Stimulated activated CD8-positive, alpha-beta memory T cell treated with anti-CD3 and anti-CD28 coated beads, Interleukin-2, amount 100 ng/mL, for 48 hours (primary cell): ENCODE measurements at regions not wholly inside any gene's neighbourhood (a gene's known extent, or its start where the extent isn't known, plus 50 kb on each side); places are given as distances from the start of the nearest gene placed in this dataset.

ENCODE experiments used
- DNase-seq, 2 donors: peaks; one replicate each; pipeline ENCODE4 v3.0.0-alpha.2; 2020; ENCODE audit warnings: low read depth in 2 of 2

DNA sequence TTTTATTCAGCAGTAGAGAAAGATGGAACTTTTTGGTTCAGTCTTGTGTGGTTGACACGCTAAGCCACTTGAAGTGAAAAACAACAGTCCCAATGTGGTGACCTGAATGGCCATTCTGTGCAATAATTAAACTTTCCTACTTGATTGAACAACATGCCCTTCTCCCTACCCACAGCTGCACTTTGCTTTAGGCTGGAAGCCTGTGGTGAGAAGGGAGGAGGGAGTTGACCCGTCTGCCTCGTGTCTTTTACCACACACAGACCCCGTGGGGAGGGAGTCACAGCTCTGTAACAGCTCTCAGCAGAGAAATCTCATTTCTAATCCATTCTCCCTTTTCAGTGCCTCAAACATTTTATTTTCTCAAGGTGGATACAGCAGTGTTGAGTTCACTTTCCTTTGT lies 138.2 kb upstream of the PKDCC start:
- DNase-seq: no peak

DNA sequence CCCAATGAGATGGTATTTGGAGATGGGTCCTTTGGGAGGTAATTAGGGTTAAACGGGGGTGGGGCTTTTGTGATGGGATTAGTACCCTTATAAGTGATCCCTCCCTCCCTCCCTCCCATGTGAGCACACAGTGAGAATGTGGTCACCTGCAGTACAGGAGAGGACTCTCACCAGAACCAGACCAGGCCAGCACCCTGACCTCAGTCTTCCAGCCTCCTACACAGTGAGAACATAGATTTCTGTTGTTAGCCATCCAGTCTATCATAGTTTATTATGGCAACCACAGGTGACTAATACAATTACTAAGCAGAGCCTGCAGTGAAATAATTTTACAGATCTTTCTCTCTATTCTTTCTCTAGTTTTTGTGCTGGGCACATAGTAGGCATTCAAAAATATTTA lies 137.7 kb upstream of the PKDCC start:
- no peak for DNase-seq

DNA sequence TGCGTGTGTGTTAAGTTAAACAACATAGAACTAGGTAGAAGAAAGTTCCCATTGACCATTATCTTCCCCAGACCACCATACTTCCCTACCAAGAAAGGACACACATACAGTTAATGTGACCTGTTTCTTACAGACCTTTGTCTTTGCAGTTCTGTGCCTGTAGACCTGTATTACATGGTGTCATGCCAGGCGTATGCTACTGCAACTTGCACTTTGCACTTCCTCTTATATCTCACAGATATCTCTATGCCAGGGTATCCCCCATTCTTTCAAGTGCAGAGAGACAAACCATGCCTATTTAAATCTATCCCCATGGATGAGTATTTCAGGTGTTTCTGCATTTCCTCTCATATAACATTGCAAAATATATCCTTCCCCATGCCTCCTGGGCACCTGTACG lies 136.8 kb upstream of the PKDCC start:
- no peak for DNase-seq

DNA sequence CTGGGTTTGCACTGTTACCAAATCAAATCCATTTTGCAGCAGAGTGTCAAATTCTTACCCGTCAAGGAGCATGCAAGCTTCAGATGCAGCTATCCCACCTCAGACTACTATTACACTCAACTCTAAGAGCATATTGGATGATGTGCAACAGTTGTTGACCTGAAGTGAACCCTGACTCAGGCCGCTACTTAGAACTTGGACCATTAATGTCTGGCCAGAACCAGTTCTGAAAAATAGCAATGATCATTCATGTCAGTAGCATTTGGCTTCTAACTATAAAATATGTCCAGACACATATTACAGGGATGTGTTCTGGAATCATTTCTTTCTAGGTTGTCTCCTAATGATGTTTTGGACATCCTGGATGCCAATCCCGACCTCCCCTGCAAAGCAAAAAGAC lies 135.5 kb upstream of the PKDCC start:
- no peak for DNase-seq

DNA sequence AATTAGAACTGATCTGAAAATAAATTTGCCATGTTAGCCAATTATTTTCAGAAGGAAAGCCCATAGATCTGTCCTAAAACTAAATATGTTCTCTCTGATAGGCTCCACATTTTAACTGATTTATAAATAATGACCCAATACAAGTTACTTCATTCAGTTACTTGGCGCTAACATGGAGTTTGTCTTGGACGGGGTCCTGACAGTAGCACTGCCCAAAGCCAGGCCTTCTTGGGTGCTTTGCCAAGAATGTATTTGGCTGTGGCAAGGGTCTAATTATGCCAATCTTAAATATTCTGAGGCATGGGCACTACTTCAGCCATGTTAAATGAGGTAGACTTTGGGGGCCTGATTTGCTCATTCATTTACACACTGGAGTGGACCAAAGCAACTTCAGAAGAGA lies 135.0 kb upstream of the PKDCC start:
- DNase-seq: no peak

DNA sequence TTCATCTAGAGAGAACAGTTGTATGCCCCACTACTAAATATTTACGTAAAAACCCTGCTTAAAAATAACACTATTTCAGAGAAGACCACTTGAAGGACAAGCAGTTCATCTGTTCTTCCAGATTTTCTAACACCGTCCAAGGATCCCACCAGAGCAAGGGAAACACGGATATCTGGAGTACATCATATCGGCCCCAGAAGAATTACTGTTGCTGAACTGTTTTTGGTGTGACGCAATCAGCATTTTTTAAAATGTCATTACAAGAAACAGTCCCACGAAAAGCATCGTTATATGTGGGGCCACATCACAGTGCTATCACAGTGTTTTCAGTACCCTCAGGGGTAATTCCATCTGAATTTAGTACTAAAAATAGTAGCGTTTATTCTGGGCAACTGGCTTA lies 134.5 kb upstream of the PKDCC start:
- no peak for DNase-seq

DNA sequence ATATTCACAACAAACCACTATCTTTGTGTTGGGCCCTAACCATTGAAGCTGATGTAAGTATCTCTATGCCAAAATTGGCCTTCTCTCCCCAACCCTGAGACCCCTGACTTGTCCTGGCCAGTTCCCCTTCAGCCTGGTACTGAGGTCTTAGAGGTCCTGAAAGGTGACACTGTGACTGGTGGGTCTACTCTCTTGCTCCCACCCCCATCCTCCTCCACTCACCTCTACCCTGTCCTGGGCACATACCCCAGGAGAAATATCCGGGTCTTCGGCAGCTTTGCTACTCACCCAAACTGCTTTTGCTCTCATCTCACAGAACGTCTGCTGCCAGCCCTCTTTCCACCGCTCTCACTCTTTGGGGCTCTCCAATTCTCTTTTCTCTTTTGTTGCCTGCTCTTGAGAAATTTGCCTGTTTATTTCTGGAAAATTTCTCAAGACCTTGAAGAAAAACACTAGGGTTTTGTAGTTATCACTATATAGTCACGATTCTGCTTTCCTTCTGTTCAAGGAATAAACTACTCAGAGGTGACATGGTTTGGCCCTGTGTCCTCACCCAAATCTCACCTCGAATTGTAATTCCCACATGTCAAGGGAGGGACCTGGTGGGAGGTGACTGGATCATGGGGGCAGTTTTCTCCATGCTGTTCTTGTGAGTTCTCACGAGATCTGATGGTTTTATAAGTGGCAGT lies 133.8 kb upstream of the PKDCC start:
- DNase-seq: no peak

DNA sequence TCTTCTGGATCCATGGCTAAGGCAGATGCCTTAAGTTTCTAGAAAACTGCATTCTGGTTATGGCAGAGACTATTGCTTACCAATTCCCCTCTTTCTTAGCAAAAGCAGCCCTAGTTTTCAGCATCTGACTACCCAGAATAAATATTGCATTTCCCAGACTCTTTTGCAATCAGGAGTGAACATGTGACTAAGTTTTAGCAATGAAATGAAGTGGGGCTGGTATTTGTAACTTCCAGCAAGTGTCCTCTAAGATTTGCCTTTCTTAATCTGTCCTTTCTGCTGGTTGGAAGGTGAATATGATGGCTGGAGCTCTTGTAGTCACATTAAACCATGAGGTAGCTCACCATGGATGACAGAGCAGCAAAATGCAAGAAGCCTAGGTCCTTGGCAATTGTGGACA lies 132.9 kb upstream of the PKDCC start:
- no peak for DNase-seq

DNA sequence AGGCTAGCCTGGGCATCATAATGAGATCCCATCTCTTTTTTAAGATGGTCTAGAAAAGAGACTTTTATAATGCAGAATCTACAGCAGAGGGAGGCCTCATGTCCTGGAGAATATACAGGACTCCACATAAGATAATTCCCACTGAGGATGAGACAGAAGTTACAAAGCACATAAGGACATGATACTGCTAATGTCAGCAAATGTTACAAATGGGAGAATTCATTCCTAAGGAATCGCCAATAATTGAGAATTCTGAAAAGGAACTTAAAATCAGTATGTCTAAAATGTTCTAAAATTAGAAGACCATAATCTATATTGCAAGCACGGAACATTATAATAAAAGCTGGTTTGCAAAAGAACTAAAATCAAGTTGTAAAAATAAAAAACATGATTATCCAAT lies 131.6 kb upstream of the PKDCC start:
- DNase-seq: no peak

DNA sequence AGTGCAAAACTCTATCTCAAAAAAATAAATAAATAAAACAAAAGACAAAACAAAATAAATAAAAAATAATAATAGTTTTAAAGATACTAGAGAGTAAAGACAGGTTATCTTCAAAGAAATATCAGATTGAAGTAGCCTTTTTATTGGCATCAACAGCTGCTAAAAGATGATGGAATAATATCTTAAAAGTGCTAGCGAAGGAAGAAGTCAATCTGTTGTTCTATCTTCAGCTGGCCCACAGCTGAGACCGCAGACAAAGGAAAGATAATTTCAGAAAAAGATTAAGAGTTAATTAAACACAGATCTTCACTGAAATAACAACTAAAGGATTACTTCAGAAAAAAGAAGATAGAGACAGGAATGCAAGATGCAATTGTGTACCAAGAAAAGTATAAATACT lies 130.2 kb upstream of the PKDCC start:
- no peak for DNase-seq

DNA sequence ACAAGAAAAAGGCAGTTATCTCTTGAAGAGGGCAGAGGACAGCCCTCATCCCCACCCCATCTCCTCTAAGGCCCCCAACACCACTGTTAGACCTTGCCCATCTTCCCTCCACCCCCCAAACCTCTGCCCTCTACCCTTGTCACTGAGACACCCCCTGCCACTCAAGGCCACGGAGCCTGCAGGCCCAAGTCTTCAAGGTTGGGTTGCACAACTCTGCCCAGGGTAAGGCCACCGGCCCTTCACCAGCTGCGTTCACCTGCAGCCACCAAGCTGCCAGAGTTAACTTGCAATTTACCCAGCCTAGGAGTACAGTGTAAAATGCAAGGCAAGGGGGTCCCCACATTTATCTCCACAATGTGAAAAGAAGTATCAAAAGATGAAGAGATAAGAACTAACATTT lies 128.7 kb upstream of the PKDCC start:
- no peak for DNase-seq

DNA sequence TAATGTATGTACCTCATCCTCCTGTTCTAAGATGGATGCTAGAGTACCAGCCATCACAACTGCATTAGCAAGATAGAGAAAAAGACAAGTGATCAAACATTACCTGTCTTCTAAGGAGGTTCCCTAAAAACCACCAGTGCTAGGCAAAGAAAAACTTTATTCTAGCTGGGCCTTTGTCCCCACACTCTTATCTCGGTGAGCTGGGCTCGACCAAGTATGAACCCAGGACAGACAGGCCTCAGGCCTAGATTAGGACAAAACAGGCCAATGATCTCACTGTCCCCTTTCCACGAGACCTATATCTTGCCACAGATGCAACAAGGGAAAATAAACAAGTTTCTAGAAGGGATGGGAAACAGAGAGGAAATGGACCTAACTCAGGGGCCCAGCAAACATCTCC lies 127.6 kb upstream of the PKDCC start:
- DNase-seq: no peak

DNA sequence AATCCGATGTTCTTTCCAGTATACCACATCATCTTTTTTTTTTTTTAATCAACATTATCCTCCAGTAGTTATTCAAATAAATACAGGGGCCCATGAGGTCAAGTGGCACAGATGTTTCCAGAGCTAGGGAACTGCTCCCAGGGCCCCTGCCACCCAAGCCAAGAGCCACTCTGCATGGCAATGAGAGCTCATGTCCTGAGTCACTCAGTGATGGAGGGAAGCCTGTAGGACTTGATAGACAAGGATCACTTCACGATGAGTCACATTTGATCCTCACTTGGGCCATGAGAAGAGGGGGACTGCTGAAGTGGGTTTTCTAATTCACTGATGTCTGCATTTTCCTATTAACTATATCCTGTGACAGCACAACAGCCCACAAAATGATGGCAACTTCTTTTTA lies 127.0 kb upstream of the PKDCC start:
- no peak for DNase-seq

DNA sequence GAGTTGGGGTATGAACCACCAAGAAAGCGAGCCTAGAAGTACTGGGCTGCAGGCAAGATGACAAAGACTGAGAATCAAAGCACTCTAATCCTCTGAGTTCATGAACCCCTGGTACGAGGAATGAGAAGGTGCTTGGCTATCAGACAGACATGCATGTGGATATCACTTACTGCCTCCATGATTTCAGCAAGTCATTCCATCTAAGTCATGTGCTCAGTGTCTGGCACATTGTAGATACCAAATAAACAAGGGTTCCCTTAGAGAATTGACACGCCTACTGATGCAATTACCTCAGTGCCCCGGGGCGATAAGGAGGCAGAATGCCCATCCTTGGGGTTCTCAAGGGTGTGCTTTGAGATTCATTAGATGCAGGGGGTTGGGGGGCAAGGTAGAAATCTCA lies 125.6 kb upstream of the PKDCC start:
- DNase-seq: no peak

DNA sequence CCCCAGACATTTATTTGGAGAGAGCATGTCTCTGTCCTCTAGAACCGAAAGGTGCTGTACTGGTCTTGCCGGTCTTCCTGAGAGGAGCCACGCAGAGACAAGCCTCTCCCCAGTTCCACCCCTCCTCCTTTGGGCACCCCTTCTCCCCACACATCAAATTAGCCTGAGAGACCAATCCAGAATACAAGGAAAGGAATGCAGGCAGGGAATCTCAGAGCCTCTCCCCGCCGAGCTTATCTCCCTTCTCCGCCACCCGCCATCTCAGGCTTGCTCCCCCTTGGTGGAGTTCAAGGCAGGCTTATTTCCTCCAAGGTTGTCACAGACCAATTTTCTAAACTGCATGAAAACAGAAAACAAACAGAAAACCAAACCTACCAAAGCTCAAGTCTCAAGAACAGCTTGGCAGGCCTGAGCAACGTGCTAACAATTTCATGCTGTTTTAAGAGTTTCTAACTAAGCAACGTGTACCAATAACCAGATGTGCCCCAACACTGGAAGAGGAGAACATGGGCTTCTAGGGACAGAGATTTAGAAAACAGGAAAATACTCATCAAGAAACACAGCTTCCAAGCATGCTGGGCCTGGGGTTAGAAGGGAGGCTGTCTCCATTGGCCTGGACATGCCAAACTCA lies 124.5 kb upstream of the PKDCC start:
- no peak for DNase-seq

DNA sequence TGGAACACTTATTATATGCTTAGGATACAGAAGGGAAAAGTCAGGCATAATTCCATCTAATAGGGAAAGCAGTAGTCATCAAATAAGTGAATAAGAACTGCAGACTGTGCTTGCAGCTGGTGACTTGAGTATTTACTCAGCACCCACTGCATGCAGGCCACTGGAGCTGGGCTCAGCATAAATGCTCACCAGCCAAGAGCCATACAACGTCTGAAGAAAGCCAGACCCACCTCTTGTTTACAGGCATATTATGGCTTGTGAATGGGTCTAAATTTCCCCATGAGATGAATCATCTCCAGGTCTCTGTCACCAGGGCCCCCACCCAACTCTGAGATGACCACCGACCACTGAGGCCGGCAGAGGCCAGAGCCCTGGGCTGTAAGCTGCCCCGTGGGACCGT lies 123.8 kb upstream of the PKDCC start:
- no peak for DNase-seq

DNA sequence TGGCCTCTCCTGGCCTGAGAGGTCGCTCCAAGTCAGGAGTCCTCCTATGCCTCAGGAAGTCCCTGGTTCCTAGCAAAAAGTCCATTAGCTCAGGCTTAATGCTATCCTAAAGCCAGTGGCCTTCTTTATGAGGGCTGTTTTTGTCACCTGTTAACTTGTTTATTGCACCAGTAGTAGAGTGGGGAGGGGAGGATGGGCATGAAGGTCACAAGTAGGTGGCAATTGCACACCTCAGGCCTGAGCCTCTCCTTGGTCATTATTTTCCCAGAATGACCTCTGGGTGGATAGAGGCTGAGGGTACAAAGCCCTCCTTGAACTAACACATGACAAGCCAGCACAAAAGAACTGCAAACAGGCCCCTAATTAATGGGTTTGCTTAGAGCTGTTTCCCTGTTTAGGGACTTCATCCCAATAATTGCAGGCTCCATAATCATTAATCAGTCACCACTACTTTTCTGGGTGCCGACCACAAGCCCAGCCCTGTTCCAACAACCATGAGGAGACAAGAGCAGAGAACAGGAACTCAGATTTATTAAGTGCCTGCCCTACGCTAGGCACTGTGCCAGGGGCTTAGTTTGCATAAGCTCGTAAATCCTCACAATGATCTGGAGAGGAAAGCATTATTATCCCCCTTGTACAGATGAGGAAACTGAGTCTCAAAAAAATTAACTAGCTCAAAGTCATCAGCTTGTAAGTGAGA lies 123.0 kb upstream of the PKDCC start:
- DNase-seq: no peak

DNA sequence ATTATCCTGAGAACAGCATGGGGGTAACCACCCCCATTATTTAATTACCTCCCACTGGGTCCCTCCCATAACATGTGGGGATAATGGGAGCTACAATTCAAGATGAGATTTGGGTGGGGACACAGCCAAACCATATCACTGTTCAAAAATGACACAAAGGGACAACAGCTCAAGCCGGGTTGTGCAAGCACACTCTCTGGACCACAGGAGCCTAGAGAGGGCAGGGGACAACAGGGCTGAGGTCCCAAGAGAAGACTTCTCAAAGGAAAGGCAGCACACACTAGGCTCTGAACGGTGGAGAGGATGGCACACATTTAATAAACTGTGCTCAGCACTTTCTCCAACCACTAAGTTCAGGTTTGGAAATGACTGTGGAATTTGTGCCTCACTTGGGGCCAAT lies 122.1 kb upstream of the PKDCC start:
- DNase-seq: no peak

DNA sequence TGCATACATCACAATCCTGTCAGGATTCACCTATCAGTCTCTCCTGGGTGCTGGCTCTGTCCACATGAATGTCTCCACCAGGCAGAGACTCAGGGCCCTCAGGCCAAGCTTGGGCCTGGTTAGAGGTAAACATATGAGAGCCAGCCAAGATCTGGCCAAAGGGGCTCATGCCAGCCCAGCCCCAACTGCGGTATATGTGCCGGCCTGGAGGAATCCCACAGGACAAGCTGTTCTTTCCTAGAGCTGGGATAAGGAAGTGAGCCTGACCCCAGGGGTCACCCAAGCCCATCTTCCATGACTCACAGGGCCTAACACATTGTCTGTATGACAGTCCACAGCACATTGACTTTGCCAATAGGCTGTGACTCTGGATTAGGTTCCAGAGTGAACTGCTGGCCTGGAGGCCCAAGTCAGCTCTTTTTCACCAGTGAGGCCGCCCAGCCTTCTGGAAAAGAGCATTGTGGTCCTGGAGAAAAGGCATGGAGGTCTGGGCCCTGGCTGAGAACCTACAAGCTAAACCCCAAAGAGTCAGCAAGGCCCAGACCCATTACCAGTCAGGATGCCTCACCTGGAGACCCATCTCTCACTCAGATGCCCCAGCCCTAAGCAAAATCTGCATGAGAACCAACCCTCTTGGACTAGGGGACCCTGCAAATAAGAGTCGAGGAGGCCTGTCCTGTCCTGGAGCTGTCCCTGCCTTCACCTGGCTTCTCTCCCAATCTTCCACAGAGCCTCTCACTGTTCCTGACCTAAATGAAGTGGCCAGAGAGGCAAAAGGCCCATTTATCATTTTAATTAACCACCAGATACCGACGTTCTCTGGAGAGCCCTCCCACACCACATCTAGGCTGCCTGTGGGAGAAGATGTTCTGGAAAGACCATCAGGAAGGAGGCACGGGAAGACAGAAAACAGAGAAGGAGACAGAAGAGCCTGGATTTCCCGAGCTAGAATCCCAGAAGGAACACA lies 120.9 kb upstream of the PKDCC start:
- no peak for DNase-seq

DNA sequence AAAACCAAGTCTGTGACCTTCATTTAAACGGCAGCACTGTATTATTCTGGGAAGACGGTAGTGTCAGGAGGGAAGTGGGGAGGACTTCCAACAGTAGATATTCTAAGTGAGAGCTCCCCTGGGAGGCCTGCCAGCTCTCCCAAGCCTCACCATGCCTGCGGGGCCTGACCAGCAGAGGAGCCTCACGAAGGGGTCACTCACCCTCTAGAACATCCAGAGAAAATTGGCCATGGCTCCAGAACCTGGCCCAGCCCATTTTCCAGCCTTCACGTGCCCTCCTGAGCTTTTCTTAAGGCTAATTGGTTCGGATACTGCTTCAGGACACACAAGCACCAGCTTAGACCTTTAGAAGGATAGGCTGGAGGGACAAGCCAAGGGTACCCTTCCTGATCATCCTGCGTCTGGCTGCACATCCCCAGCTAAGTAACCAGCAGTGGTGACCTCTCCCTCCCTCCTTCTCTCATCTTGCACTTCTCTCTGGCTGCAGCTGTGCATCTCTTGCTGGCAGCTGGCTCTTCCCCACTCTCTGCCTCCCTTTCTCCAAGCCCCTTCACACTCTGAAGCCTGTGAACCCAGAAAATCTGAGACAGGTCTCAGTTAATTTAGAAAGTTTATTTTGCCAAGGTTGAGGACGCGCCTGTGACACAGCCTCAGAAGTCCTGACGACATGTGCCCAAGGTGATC lies 120.1 kb upstream of the PKDCC start:
- no peak for DNase-seq

DNA sequence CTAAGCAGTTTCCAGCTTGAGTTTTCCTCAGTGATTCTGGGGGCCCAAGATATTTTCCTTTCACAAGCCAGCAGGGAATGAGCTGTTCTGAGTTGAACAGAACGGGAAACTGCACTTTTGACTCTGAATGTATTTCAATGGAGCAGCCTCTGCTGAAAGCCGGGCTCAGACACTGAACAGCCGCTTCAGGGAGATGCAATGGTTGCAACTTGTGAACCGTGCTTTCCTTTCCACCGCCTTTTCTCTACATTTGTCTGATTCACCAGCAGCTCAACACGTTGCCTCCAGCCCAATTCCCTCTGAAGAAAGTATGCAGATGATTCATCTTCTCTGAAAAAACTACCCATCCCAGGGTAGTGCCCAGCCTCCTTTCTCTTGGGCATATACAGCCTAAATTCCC lies 119.3 kb upstream of the PKDCC start:
- no peak for DNase-seq
